HepG2 (cell line): ENCODE measurements at regions not wholly inside any gene's neighbourhood (a gene's known extent, or its start where the extent isn't known, plus 50 kb on each side); places are given as distances from the start of the nearest gene placed in this dataset.

Experiments used
- ATAC-seq: fragments of 200-7000 bp; cut with Tn5 transposase; 3 replicates; pipeline ENCODE4 v1.9.1; 2020; ENCODE audit warnings: mild to moderate bottlenecking, moderate library complexity
- BruUV-seq: library from RNA; stranded (reverse); fragments of 400-500 nt; replicated peaks from 2 replicates; lab custom pipeline; 2021; lab: Mats Ljungman, UMichigan
- CTCF ChIA-PET: fragments of 300-600 bp; formaldehyde crosslinking; extraction: SDS; loops from one replicate; lab custom pipeline; 2021; ENCODE audit warnings: low total read pairs, inconsistent platforms, low intra/inter-chr PET ratio; lab: Yijun Ruan, JAX
- POLR2A ChIA-PET: fragments of 350-600 bp; sonication (Branson Sonifier 250); formaldehyde crosslinking; loops from one replicate; lab custom pipeline; 2020; ENCODE audit warnings: antibody characterized with exemption, inconsistent platforms; lab: Yijun Ruan, JAX
- DNase-seq: peaks from one replicate; pipeline ENCODE4 v3.0.0-alpha.2; 2015; ENCODE audit warnings: low spot score
- FAIRE-seq: peaks from 3 replicates; lab custom pipeline; 2011; peaks lifted over from hg19 to GRCh38; lab: Jason Lieb, UNC
- H2AFZ ChIP-seq: one replicate; pipeline ENCODE4 v1.6.1; 2011; ENCODE audit warnings: low read length, inconsistent platforms
- H3K27ac ChIP-seq: fragments of 300-600 bp; 3 replicates; pipeline ENCODE4 v1.8.0; 2011; ENCODE audit warnings: mixed run types, mild to moderate bottlenecking, mixed read lengths, low read length, inconsistent platforms; ENCODE audit not compliant: insufficient read depth; ENCODE audit errors: extremely low read length
- H3K27me3 ChIP-seq, 2 experiments: fragments of 200-600 bp in 1 of 2; 2 replicates in 1 of 2; 3 replicates in 1 of 2; pipeline versions ENCODE4 v1.6.0 to v1.8.0; 2011; ENCODE audit warnings: low read length in 2 of 2, mild to moderate bottlenecking in 2 of 2, moderate library complexity in 2 of 2, inconsistent platforms in 1 of 2; ENCODE audit not compliant: insufficient read depth in 2 of 2, control insufficient read depth in 1 of 2
- H3K36me3 ChIP-seq, 2 experiments: fragments of 200-600 bp in 1 of 2; replicated peaks in 1 of 2; 2 replicates in 1 of 2; 3 replicates in 1 of 2; pipeline versions ENCODE4 v1.5.1 to v1.8.0; 2011; ENCODE audit warnings: low read length in 2 of 2, inconsistent platforms in 1 of 2; ENCODE audit not compliant: insufficient read depth in 2 of 2, control insufficient read depth in 1 of 2
- H3K4me1 ChIP-seq: 2 replicates; pipeline ENCODE4 v1.5.1; 2012; ENCODE audit warnings: low read length, inconsistent platforms; ENCODE audit not compliant: insufficient read depth
- H3K4me2 ChIP-seq: 2 replicates; pipeline ENCODE4 v1.6.0; 2011; ENCODE audit warnings: low read depth, low read length, inconsistent platforms
- H3K4me3 ChIP-seq, 3 experiments: fragments of 200-600 bp in 1 of 3; sonication (generic), shearing (Covaris generic) in 1 of 3; replicated peaks in 1 of 3; 2 replicates each; pipeline ENCODE4 v1.5.1; 2011 to 2016; ENCODE audit warnings: low read length in 3 of 3, inconsistent platforms in 2 of 3, low read depth in 2 of 3, mild to moderate bottlenecking in 2 of 3, control low read depth in 1 of 3, mixed read lengths in 1 of 3; ENCODE audit not compliant: insufficient read depth in 1 of 3
- H3K79me2 ChIP-seq: one replicate; pipeline ENCODE4 v1.6.1; 2011; ENCODE audit warnings: low read length, inconsistent platforms; ENCODE audit not compliant: insufficient read depth
- H3K9ac ChIP-seq: 2 replicates; pipeline ENCODE4 v1.6.0; 2011; ENCODE audit warnings: mild to moderate bottlenecking, low read depth, low read length, inconsistent platforms; ENCODE audit not compliant: insufficient read depth
- H3K9me3 ChIP-seq: 2 replicates; pipeline ENCODE4 v1.5.1; 2012; ENCODE audit warnings: mild to moderate bottlenecking, low read length
- H4K20me1 ChIP-seq: 2 replicates; pipeline ENCODE4 v1.6.0; 2011; ENCODE audit warnings: inconsistent platforms, mild to moderate bottlenecking, low read length, moderate library complexity; ENCODE audit not compliant: insufficient read depth
- ATM ChIP-seq: fragments of 450-650 bp; IDR thresholded peaks from 2 replicates; pipeline ENCODE4 v1.7.1; 2017; ENCODE audit warnings: mild to moderate bottlenecking, borderline replicate concordance
- ETV5 ChIP-seq: IDR thresholded peaks from 2 replicates; pipeline ENCODE4 v1.6.1; 2018; ENCODE audit warnings: missing biosample characterization, missing genetic modification reagents, inconsistent platforms, borderline replicate concordance
- RAD51 ChIP-seq: fragments of 450-650 bp; IDR thresholded peaks from 2 replicates; pipeline ENCODE4 v1.6.1; 2016; ENCODE audit warnings: borderline replicate concordance
- ZNF503 ChIP-seq: sonication (generic); formaldehyde crosslinking; IDR thresholded peaks from 2 replicates; pipeline ENCODE4 v1.4.0; 2020; ENCODE audit warnings: missing genetic modification reagents
- ZNF687 ChIP-seq: sonication (generic); formaldehyde crosslinking; IDR thresholded peaks from 2 replicates; pipeline ENCODE4 v1.5.1; 2020; ENCODE audit warnings: mild to moderate bottlenecking, missing genetic modification reagents, moderate library complexity
- WGBS: methylation state at CpG from one replicate; pipeline ENCODE4 v1.1.6; 2017; ENCODE audit warnings: low lambda C conversion rate; 5-methylcytosine and 5-hydroxymethylcytosine counted together
- in situ Hi-C: cut with HindIII; loops from 2 replicates; pipeline ENCODE4 v1.10.0; 2017; ENCODE audit warnings: low pct_unique_long_range_greater_than_20kb; ENCODE audit not compliant: extremely low pct_ligation_motif_present
- intact Hi-C: fragments of 100-400 bp; cut with micrococcal nuclease; formaldehyde crosslinking; loops from one replicate; pipeline ENCODE4 v1.10.0; 2022; ENCODE audit not compliant: unreplicated experiment

DNA sequence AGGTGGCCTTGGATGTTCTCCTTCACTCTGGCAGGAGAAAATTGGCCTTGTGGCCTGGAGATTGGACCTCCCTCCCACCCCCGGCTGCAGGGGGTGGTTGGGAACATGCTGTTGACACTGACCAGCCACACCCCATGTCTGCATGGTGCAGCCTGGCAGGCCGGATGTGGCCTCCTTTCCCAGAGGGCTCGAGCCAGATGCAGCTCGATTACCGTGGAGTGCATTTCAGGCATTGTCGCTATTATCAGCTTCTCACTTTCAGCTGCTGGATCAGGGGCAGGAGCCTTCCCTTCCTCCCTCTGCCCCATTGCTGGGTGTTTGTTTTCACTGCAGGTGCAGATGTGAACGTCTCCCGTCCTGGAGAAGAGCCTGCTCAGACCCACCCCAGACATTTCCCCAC is 211.0 kb upstream of the SIX2 start:
- no peak for FAIRE-seq
- H3K4me2 ChIP-seq = no peak overlapping the region; the same call in 1 of the 2 replicates
- POLR2A ChIA-PET = no interaction called here
- H3K9me3 ChIP-seq = no peaks in the 10 kb centered on the region
- BruUV-seq = no TSS peak
- 26% methylated on average over 8 of the region's 8 CpGs for WGBS
- no peak overlapping the region for H3K27ac ChIP-seq
- intact Hi-C loops = no loop called here
- DNase-seq = no peak
- no peaks in the 10 kb centered on the region for H4K20me1 ChIP-seq
- no peaks in the 10 kb centered on the region for H3K36me3 ChIP-seq
- no peak overlapping the region for H3K9ac ChIP-seq
- H3K27me3 ChIP-seq = peaks cover 2 to 29% of the 10 kb centered on the region in 2 experiments; a peak in 4 of 5 replicates
- TF ChIP-seq ZNF687 (0 out of 2 replicates have a peak, but pooled peaks have one; percentile 8), ETV5 (CRISPR knock-in tag) (peak; percentile 47; the same call in 1 of the 2 replicates), ZNF503 (CRISPR knock-in tag) (no peak), ATM (no peak), RAD51 (no peak)
- H3K79me2 ChIP-seq = no peaks in the 10 kb centered on the region
- in situ Hi-C loops = no loop called here
- ATAC-seq = peak; percentile 61
- H2AFZ ChIP-seq = no peak overlapping the region
- peaks cover 8% of the 10 kb centered on the region; the same call in 1 of the 2 replicates for H3K4me1 ChIP-seq
- CTCF ChIA-PET = no interaction called here
- H3K4me3 ChIP-seq = no peak overlapping the region
